DND-41 (cell line): ENCODE measurements at regions not wholly inside any gene's neighbourhood (a gene's known extent, or its start where the extent isn't known, plus 50 kb on each side); places are given as distances from the start of the nearest gene placed in this dataset.

Experiments used
- ATAC-seq: fragments of 200-7000 bp; cut with Tn5 transposase; 3 replicates; pipeline ENCODE4 v1.9.1; 2021; ENCODE audit warnings: low read depth; ENCODE audit not compliant: insufficient read depth
- DNase-seq: peaks from one replicate; pipeline ENCODE4 v3.0.0-alpha.2; 2020
- H2AFZ ChIP-seq: 2 replicates; pipeline ENCODE4 v1.6.0; 2012; ENCODE audit warnings: low read depth, low read length
- H3K27ac ChIP-seq: 2 replicates; pipeline ENCODE4 v1.5.1; 2012; ENCODE audit warnings: low read length, inconsistent platforms
- H3K27me3 ChIP-seq: fragments of 200-600 bp; sonication (generic); 2 replicates; pipeline ENCODE4 v1.6.0; 2012; ENCODE audit warnings: low read length, mild to moderate bottlenecking, inconsistent platforms; ENCODE audit not compliant: insufficient read depth, poor library complexity
- H3K36me3 ChIP-seq: 2 replicates; pipeline ENCODE4 v1.5.1; 2012; ENCODE audit warnings: low read length, inconsistent platforms; ENCODE audit not compliant: insufficient read depth
- H3K4me1 ChIP-seq: 2 replicates; pipeline ENCODE4 v1.5.1; 2012; ENCODE audit warnings: mild to moderate bottlenecking, low read length; ENCODE audit not compliant: insufficient read depth
- H3K4me2 ChIP-seq: 2 replicates; pipeline ENCODE4 v1.6.0; 2012; ENCODE audit warnings: mild to moderate bottlenecking, moderate library complexity, low read length, inconsistent platforms; ENCODE audit not compliant: insufficient read depth
- H3K4me3 ChIP-seq, 2 experiments: fragments of 200-600 bp in 1 of 2; shearing (Covaris generic) in 1 of 2; 2 replicates each; pipeline ENCODE4 v1.5.1; 2012 to 2016; ENCODE audit warnings: inconsistent platforms in 2 of 2, low read length in 2 of 2, mild to moderate bottlenecking in 2 of 2, low read depth in 1 of 2, moderate library complexity in 1 of 2
- H3K79me2 ChIP-seq: 2 replicates; pipeline ENCODE4 v1.6.0; 2012; ENCODE audit warnings: low read length, inconsistent platforms; ENCODE audit not compliant: insufficient read depth
- H3K9ac ChIP-seq: 2 replicates; pipeline ENCODE4 v1.6.0; 2012; ENCODE audit warnings: low read depth, mild to moderate bottlenecking, inconsistent platforms, low read length, moderate library complexity
- H3K9me3 ChIP-seq: 2 replicates; pipeline ENCODE4 v1.5.1; 2012; ENCODE audit warnings: low read length, moderate library complexity, mild to moderate bottlenecking, inconsistent platforms; ENCODE audit not compliant: insufficient read depth, severe bottlenecking
- H4K20me1 ChIP-seq: 2 replicates; pipeline ENCODE4 v1.6.0; 2012; ENCODE audit warnings: low read length; ENCODE audit not compliant: insufficient read depth
- EZH2 ChIP-seq: IDR thresholded peaks from 3 replicates; pipeline ENCODE4 v1.6.1; 2012; ENCODE audit warnings: borderline replicate concordance, low read depth, mild to moderate bottlenecking, moderate library complexity, low read length, inconsistent platforms; ENCODE audit not compliant: severe bottlenecking
- TF ChIP-seq, protein P1 (sequence below): IDR thresholded peaks from 2 replicates; pipeline ENCODE4 v1.5.1; 2012; ENCODE audit warnings: borderline replicate concordance, low read length, moderate library complexity, mild to moderate bottlenecking; ENCODE audit not compliant: poor library complexity, severe bottlenecking; ENCODE audit errors: extremely low read depth

DNA sequence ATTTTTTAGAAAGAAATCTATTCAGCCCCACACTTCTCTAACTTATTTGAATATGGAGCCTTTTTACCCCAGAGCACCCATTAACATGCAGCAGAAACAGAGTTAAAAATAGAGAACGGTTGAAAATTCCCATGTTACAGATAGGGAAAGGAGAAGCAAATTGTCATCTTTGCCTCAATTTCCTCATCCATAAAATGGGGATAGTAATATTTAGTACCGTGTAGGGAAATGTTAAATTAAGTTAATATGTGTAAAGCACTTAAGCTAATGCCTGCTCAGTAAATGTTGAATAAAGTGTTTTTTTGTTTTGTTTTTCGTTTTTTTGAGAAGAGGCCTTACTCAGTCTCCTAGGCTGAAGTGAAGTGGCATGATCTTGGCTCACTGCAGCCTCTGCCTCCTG is 50.3 kb downstream of the NAV1 start:
- TF ChIP-seq, protein P1, sequence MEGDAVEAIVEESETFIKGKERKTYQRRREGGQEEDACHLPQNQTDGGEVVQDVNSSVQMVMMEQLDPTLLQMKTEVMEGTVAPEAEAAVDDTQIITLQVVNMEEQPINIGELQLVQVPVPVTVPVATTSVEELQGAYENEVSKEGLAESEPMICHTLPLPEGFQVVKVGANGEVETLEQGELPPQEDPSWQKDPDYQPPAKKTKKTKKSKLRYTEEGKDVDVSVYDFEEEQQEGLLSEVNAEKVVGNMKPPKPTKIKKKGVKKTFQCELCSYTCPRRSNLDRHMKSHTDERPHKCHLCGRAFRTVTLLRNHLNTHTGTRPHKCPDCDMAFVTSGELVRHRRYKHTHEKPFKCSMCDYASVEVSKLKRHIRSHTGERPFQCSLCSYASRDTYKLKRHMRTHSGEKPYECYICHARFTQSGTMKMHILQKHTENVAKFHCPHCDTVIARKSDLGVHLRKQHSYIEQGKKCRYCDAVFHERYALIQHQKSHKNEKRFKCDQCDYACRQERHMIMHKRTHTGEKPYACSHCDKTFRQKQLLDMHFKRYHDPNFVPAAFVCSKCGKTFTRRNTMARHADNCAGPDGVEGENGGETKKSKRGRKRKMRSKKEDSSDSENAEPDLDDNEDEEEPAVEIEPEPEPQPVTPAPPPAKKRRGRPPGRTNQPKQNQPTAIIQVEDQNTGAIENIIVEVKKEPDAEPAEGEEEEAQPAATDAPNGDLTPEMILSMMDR: no peak
- TF ChIP-seq EZH2: no peak

DNA sequence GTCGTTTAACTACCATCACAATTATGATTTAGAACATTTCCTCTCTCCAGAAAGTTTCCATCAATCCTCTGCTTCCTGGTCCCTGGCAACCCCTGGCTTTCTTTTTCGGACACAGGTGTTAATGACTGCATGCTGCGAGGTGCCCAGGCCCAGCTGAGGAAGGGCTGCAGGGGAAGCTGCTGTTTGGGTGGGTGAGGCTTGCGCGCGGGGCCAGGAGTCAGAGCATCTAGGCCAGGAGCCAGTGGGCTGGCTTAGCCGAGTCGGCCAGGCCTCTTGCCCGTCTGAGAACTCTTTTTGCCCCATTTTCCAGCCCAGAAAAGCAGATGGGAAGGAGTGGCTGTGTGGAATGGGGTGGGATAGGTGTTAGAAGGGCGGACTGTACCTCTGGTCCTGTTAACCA is 51.5 kb downstream of the NAV1 start:
- no peaks in the 10 kb centered on the region for H3K79me2 ChIP-seq
- H3K9me3 ChIP-seq: no peaks in the 10 kb centered on the region

More for the DNA sequence above, 50.3 kb downstream of the NAV1 start:
- Histone ChIP-seq H3K27me3 (peaks cover 11% of the 10 kb centered on the region), H3K9me3 (no peaks in the 10 kb centered on the region), H3K36me3 (no peaks in the 10 kb centered on the region), H3K27ac (no peak overlapping the region), H2AFZ (no peak overlapping the region), H3K79me2 (no peaks in the 10 kb centered on the region), H3K4me1 (no peaks in the 10 kb centered on the region), H3K9ac (no peak overlapping the region), H4K20me1 (peaks cover 8% of the 10 kb centered on the region), H3K4me3 (no peak overlapping the region), H3K4me2 (no peak overlapping the region)
- DNase-seq (no peak), ATAC-seq (no peak)

DNA sequence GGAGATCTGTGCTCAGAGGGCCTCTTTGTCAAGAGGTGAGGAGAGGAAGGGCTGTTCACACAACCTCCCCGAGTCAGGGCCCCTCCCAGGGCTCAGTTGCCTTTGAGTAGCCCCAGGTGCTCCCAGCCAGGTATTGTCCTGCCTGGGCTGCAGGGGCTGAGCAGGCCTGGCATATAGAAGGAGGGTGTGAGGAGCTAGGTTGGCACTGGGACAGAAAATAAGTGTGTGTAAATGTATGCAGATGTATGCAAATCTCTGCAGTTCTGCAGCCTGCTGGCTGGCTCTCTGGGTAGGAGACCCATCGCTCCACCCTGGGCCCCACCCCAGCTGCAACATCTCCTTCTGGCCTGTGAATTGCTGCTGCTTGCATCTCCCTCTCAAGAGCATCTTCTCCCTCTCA is 52.4 kb downstream of the NAV1 start:
- no peak overlapping the region for H3K27ac ChIP-seq
- H3K36me3 ChIP-seq: no peaks in the 10 kb centered on the region
- H3K4me3 ChIP-seq: no peak overlapping the region
- H3K79me2 ChIP-seq: no peaks in the 10 kb centered on the region
- H3K4me2 ChIP-seq: no peak overlapping the region
- H3K4me1 ChIP-seq: no peaks in the 10 kb centered on the region
- DNase-seq: no peak
- peaks cover 16% of the 10 kb centered on the region for H4K20me1 ChIP-seq
- peaks cover 11% of the 10 kb centered on the region for H3K27me3 ChIP-seq
- TF ChIP-seq EZH2: no peak
- TF ChIP-seq, protein P1: no peak
- no peak for ATAC-seq
- no peak overlapping the region for H3K9ac ChIP-seq
- H3K9me3 ChIP-seq: no peaks in the 10 kb centered on the region
- H2AFZ ChIP-seq: no peak overlapping the region

More for the DNA sequence above, 51.5 kb downstream of the NAV1 start:
- no peaks in the 10 kb centered on the region for H3K4me1 ChIP-seq
- H3K9ac ChIP-seq: no peak overlapping the region
- H2AFZ ChIP-seq: no peak overlapping the region
- H3K27me3 ChIP-seq: peaks cover 11% of the 10 kb centered on the region
- no peak overlapping the region for H3K27ac ChIP-seq
- H4K20me1 ChIP-seq: peaks cover 15% of the 10 kb centered on the region
- TF ChIP-seq, protein P1: no peak
- TF ChIP-seq EZH2: no peak
- H3K36me3 ChIP-seq: no peaks in the 10 kb centered on the region
- no peak for DNase-seq
- no peak overlapping the region for H3K4me2 ChIP-seq
- H3K4me3 ChIP-seq: no peak overlapping the region
- no peak for ATAC-seq

DNA sequence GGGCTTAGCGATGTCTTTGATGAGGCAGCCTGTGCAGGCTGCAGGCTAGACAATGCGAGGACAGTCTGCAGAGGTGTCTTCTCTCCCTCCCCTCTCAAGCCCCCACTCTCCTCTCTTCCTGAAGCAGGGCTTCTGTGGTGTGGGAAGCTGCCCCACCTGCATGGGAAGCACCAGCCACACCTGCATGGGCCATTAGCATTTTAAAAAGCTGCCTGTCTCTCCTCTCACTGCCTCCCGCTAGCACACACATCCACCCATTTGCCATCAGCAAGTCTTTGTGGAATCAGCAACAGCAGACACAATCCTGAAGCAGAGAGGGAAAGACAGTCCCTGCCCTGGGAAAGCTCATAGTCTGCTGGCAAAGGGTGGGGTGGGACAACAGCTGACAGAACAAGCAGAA is 53.1 kb downstream of the NAV1 start:
- peaks cover 16% of the 10 kb centered on the region for H4K20me1 ChIP-seq
- H3K4me3 ChIP-seq: no peak overlapping the region
- no peak for ATAC-seq
- no peak overlapping the region for H3K4me2 ChIP-seq
- no peaks in the 10 kb centered on the region for H3K79me2 ChIP-seq
- H3K27me3 ChIP-seq: peaks cover 11% of the 10 kb centered on the region
- no peak for DNase-seq
- H3K9me3 ChIP-seq: no peaks in the 10 kb centered on the region
- no peak for TF ChIP-seq EZH2
- TF ChIP-seq, protein P1: no peak
- no peak overlapping the region for H3K27ac ChIP-seq
- no peak overlapping the region for H3K9ac ChIP-seq
- no peaks in the 10 kb centered on the region for H3K4me1 ChIP-seq
- no peaks in the 10 kb centered on the region for H3K36me3 ChIP-seq
- H2AFZ ChIP-seq: no peak overlapping the region
